ENCODE measurements at regions not wholly inside any gene's neighbourhood (a gene's known extent, or its start where the extent isn't known, plus 50 kb on each side); places are given as distances from the start of the nearest gene placed in this dataset.

DNA sequence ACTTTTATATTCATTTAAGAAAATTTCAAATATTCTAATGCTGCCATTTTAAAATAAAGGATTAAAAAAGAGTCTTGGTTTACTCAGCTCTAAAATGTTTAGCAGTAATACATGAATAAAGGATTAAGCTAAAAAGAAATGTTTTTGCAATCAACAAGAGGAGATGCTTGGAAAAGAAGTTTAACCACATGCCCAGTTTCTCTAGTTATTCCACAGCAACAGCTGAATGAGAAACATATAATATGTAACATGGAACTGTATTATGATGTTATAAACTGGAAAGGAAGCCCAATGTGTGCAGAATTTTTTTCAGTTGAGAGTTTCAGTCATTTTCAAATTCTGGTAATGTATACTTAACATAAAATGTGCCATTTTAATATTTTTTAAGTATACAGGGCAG is 76.5 kb upstream of the ALDH1A1 start:
- H3K4me1 Mint-ChIP-seq (ENCODE audit: low read depth), result no peaks in the 10 kb centered on the region
- H3K27ac Mint-ChIP-seq, result no peak overlapping the region
- H3K4me3 Mint-ChIP-seq (ENCODE audit: low read depth), result no peak overlapping the region
- H3K36me3 Mint-ChIP-seq (ENCODE audit: insufficient read depth), result no peaks in the 10 kb centered on the region
- TF ChIP-seq, protein P1, sequence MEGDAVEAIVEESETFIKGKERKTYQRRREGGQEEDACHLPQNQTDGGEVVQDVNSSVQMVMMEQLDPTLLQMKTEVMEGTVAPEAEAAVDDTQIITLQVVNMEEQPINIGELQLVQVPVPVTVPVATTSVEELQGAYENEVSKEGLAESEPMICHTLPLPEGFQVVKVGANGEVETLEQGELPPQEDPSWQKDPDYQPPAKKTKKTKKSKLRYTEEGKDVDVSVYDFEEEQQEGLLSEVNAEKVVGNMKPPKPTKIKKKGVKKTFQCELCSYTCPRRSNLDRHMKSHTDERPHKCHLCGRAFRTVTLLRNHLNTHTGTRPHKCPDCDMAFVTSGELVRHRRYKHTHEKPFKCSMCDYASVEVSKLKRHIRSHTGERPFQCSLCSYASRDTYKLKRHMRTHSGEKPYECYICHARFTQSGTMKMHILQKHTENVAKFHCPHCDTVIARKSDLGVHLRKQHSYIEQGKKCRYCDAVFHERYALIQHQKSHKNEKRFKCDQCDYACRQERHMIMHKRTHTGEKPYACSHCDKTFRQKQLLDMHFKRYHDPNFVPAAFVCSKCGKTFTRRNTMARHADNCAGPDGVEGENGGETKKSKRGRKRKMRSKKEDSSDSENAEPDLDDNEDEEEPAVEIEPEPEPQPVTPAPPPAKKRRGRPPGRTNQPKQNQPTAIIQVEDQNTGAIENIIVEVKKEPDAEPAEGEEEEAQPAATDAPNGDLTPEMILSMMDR (IDR thresholded peaks at IDR 0.05; ENCODE audit: unreplicated experiment), result no peak
- H3K27me3 Mint-ChIP-seq, result peaks cover 9% of the 10 kb centered on the region
- no peak for DNase-seq (ENCODE audit: low spot score, unreplicated experiment)
- H3K9me3 Mint-ChIP-seq (ENCODE audit: low read depth), result no peaks in the 10 kb centered on the region

DNA sequence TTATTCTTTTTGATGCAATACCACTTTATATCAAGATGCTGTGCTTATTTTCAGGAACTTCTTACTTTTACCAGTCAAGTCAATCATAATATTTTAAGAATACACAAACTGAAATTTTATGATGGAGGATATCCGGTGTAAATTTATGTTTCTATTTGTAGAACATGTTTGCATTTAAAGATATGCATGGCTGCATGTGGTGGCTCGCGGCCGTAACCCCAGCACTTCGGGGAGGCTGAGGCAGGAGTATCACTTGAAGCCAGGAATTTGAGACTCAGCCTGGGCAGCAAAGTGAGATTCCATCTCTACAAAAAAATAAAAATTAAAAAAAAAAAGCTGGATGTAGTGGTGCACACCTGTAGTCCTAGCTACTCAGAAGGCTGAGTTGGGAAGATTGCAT is 73.5 kb upstream of the ALDH1A1 start:
- no peaks in the 10 kb centered on the region for H3K4me1 Mint-ChIP-seq (ENCODE audit: low read depth)
- no peaks in the 10 kb centered on the region for H3K9me3 Mint-ChIP-seq (ENCODE audit: low read depth)
- TF ChIP-seq, protein P1 (IDR thresholded peaks at IDR 0.05; ENCODE audit: unreplicated experiment), result no peak
- no peak overlapping the region for H3K27ac Mint-ChIP-seq
- no peak for DNase-seq (ENCODE audit: low spot score, unreplicated experiment)
- H3K27me3 Mint-ChIP-seq, result peaks cover 6% of the 10 kb centered on the region
- no peaks in the 10 kb centered on the region for H3K36me3 Mint-ChIP-seq (ENCODE audit: insufficient read depth)
- no peak overlapping the region for H3K4me3 Mint-ChIP-seq (ENCODE audit: low read depth)

DNA sequence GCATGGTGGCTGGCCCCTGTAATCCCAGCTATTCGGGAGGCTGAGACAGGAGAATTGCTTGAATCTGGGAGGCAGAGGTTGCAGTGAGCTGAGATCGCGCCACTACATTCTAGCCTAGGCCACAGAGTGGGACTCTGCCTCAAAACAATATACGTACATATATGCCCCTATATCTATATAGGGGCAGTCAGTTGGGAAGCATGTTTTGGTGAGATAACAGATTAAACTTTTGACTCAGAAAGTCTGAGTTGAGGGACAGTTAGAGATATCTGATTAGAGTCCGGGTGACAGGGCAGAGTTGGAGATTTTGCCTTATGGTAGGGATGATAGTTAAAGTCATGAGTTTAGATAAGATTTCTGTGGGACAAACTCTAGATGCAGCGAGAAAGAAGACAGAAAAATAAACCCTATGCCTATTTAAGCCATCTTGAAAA is 71.8 kb upstream of the ALDH1A1 start:
- Mint-ChIP-seq H3K4me3 (ENCODE audit: low read depth) (no peak overlapping the region), H3K36me3 (ENCODE audit: insufficient read depth) (no peaks in the 10 kb centered on the region), H3K9me3 (ENCODE audit: low read depth) (no peaks in the 10 kb centered on the region), H3K27me3 (no peaks in the 10 kb centered on the region), H3K4me1 (ENCODE audit: low read depth) (no peaks in the 10 kb centered on the region), H3K27ac (no peak overlapping the region)
- no peak for DNase-seq (ENCODE audit: low spot score, unreplicated experiment)
- TF ChIP-seq, protein P1 (IDR thresholded peaks at IDR 0.05; ENCODE audit: unreplicated experiment), result no peak

DNA sequence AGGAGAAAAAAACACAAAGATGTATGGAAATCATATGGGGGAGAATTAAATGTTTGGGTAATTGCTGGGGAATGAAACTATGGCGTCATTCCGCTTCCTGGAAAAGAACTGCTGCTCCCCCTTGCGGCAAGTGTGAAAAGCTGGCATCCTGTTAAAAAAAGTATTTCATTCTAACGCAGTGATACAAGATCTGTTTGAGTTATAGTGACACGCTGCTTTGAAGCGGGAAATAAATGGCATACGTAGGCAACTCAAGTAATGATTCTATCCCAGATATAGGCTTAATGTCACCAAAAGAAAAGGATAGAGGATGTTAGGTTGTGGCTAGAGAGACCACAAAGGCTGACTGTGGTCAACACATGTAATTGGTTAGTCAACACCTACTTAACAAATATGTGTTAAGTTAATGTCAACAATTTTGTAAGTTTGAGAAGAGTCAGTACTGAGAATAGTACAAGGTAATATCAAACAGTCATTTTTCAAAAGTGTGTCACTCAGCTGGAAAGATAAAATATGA is 70.2 kb upstream of the ALDH1A1 start:
- H3K27me3 Mint-ChIP-seq, result no peaks in the 10 kb centered on the region
- TF ChIP-seq, protein P1 (IDR thresholded peaks at IDR 0.05; ENCODE audit: unreplicated experiment), result peak; percentile 95
- H3K36me3 Mint-ChIP-seq (ENCODE audit: insufficient read depth), result peaks cover under 1% of the 10 kb centered on the region
- peak overlapping the region; percentile 31 for H3K27ac Mint-ChIP-seq
- H3K9me3 Mint-ChIP-seq (ENCODE audit: low read depth), result peaks cover 1% of the 10 kb centered on the region
- no peak overlapping the region for H3K4me3 Mint-ChIP-seq (ENCODE audit: low read depth)
- no peaks in the 10 kb centered on the region for H3K4me1 Mint-ChIP-seq (ENCODE audit: low read depth)
- DNase-seq (ENCODE audit: low spot score, unreplicated experiment), result peak; percentile 21

DNA sequence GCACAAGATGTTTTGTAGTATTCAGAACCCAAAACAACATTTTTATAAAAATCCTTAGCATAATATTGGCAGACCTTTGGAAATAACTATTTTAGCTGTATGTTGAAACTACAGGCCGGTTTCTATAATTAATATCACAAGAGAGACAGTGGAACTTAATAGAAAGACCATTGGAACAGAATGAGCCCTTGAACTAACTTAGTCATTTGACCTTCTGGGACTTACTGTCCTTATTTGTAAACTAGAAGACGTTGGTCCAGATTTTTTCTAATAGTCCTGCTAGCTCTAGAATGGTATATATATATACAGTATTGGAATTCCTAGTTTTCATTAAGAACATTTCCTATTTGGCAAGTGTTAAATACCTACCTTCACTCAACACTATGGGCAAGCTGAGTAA is 69.5 kb upstream of the ALDH1A1 start:
- no peak overlapping the region for H3K27ac Mint-ChIP-seq
- TF ChIP-seq, protein P1 (IDR thresholded peaks at IDR 0.05; ENCODE audit: unreplicated experiment), result no peak
- no peaks in the 10 kb centered on the region for H3K4me1 Mint-ChIP-seq (ENCODE audit: low read depth)
- H3K9me3 Mint-ChIP-seq (ENCODE audit: low read depth), result peaks cover 9% of the 10 kb centered on the region
- H3K4me3 Mint-ChIP-seq (ENCODE audit: low read depth), result no peak overlapping the region
- peaks cover 5% of the 10 kb centered on the region for H3K36me3 Mint-ChIP-seq (ENCODE audit: insufficient read depth)
- no peaks in the 10 kb centered on the region for H3K27me3 Mint-ChIP-seq
- no peak for DNase-seq (ENCODE audit: low spot score, unreplicated experiment)

All from progenitor cell of endocrine pancreas (in vitro differentiated cells).